Smooth muscle cell (in vitro differentiated cells): ENCODE measurements at regions not wholly inside any gene's neighbourhood (a gene's known extent, or its start where the extent isn't known, plus 50 kb on each side); places are given as distances from the start of the nearest gene placed in this dataset.

Source experiments
- DNase-seq: peaks from one replicate; lab custom pipeline; 2025; ENCODE audit not compliant: unreplicated experiment; lab: John Stamatoyannopoulos, UW
- H2AFZ ChIP-seq: fragments of 200-600 bp; sonication (generic); 2 replicates; pipeline ENCODE4 v1.6.0; 2016; ENCODE audit warnings: antibody characterized with exemption, low read depth, mild to moderate bottlenecking
- H3F3A ChIP-seq: fragments of 200-600 bp; sonication (generic); 2 replicates; pipeline ENCODE4 v1.6.0; 2017; ENCODE audit warnings: antibody characterized with exemption, low read depth
- H3K27ac ChIP-seq: fragments of 200-600 bp; sonication (generic); 2 replicates; pipeline ENCODE4 v1.5.1; 2016; ENCODE audit warnings: low read depth, mild to moderate bottlenecking
- H3K27me3 ChIP-seq: fragments of 200-600 bp; sonication (generic); 2 replicates; pipeline ENCODE4 v1.6.1; 2016; ENCODE audit warnings: low read depth, mild to moderate bottlenecking
- H3K36me3 ChIP-seq: fragments of 200-600 bp; sonication (generic); 2 replicates; pipeline ENCODE4 v1.5.1; 2016; ENCODE audit warnings: low read depth
- H3K4me1 ChIP-seq: fragments of 200-600 bp; sonication (generic); 2 replicates; pipeline ENCODE4 v1.5.1; 2016; ENCODE audit warnings: low read depth
- H3K4me2 ChIP-seq: fragments of 200-600 bp; sonication (generic); 2 replicates; pipeline ENCODE4 v1.6.0; 2016; ENCODE audit warnings: mild to moderate bottlenecking
- H3K4me3 ChIP-seq: fragments of 200-600 bp; sonication (generic); 2 replicates; pipeline ENCODE4 v1.5.1; 2016; ENCODE audit warnings: mild to moderate bottlenecking
- H3K79me2 ChIP-seq: fragments of 200-600 bp; sonication (generic); 2 replicates; pipeline ENCODE4 v1.6.0; 2016; ENCODE audit warnings: low read depth, mild to moderate bottlenecking
- H3K9ac ChIP-seq: fragments of 200-600 bp; sonication (generic); 2 replicates; pipeline ENCODE4 v1.6.0; 2016; ENCODE audit warnings: low read depth
- H3K9me3 ChIP-seq: fragments of 200-600 bp; sonication (generic); replicated peaks from 2 replicates; pipeline ENCODE4 v1.5.1; 2016; ENCODE audit warnings: low read depth
- H4K20me1 ChIP-seq: fragments of 200-600 bp; sonication (generic); 2 replicates; pipeline ENCODE4 v1.6.0; 2016; ENCODE audit warnings: low read depth
- WGBS: methylation state at CpG from one replicate; pipeline ENCODE4 v1.1.7; 2016; ENCODE audit warnings: low lambda C conversion rate; 5-methylcytosine and 5-hydroxymethylcytosine counted together
- TF ChIP-seq, protein P1 (sequence below): fragments of 200-600 bp; sonication (generic); IDR thresholded peaks from 2 replicates; pipeline ENCODE4 v1.5.1; 2017; ENCODE audit warnings: borderline replicate concordance, mild to moderate bottlenecking, antibody characterized with exemption; ENCODE audit not compliant: insufficient read depth, poor library complexity, severe bottlenecking

DNA sequence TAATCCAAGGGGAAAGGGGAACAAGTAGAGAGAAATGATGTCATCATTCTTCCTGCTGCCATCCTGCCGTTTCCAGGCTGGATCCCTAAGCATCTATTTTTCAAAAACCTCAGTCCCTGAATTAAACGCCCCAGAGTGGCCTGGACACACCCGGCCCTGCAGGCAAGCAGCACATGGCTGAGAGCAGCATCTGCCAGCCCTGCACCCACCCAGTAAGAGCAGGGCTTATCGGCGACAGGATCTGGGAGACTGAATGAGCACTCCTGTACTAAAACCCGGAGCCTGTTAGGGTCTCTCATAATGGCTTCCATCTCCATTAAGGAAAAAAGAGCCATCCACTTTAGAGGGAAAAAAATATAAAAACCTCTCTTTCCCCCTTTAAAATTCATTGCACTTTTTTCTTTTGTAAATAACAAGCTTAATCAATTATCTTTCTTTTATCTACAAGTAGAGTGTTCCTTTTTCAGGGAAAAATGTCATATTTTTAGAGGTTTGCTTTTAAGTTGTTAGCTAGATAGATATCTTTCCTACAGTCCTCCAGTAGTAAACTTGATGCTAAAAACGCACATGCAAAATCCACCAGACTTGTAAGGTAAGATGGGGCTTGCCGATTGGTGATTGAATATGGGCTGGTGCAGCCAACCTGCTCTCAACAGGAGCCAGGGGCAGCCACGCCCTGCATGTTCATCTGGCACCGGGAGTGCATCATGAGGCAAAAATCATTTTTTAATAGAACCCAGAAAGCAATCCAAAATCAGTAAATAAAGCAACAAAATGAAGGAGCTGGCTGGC lies 457.8 kb downstream of the EIPR1 start:
- Histone ChIP-seq H3K4me2 (no peak overlapping the region), H4K20me1 (no peaks in the 10 kb centered on the region), H3F3A (no peaks in the 10 kb centered on the region), H3K4me1 (no peaks in the 10 kb centered on the region), H3K36me3 (no peaks in the 10 kb centered on the region), H3K9me3 (peaks cover 3% of the 10 kb centered on the region), H3K9ac (no peak overlapping the region), H3K27ac (no peak overlapping the region), H3K4me3 (no peak overlapping the region), H3K79me2 (no peaks in the 10 kb centered on the region), H3K27me3 (no peaks in the 10 kb centered on the region), H2AFZ (no peak overlapping the region)
- TF ChIP-seq, protein P1, sequence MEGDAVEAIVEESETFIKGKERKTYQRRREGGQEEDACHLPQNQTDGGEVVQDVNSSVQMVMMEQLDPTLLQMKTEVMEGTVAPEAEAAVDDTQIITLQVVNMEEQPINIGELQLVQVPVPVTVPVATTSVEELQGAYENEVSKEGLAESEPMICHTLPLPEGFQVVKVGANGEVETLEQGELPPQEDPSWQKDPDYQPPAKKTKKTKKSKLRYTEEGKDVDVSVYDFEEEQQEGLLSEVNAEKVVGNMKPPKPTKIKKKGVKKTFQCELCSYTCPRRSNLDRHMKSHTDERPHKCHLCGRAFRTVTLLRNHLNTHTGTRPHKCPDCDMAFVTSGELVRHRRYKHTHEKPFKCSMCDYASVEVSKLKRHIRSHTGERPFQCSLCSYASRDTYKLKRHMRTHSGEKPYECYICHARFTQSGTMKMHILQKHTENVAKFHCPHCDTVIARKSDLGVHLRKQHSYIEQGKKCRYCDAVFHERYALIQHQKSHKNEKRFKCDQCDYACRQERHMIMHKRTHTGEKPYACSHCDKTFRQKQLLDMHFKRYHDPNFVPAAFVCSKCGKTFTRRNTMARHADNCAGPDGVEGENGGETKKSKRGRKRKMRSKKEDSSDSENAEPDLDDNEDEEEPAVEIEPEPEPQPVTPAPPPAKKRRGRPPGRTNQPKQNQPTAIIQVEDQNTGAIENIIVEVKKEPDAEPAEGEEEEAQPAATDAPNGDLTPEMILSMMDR: no peak
- WGBS: 70% methylated on average over 10 of the region's 10 CpGs
- no peak for DNase-seq

DNA sequence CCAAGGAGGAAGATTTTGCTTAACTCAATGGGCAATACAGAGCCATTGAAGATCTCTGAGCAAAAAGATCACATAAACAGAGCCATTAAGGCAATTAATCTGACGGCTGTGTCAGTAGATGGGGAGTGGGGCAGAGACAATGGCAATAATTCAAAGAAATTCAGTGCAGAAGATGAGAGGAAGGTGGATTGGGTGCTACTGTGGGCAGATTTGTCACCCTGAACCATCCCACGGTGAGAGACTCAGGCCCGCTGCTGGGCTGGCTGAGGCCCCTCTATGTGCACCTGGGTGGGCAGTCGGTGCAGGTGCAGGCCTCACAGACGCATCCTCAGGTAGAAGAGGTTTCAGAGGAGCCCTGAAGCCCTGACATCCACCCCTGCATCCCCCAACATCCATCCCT lies 458.6 kb downstream of the EIPR1 start:
- no peak overlapping the region for H2AFZ ChIP-seq
- H3K4me2 ChIP-seq: no peak overlapping the region
- WGBS: 91% methylated on average over 5 of the region's 5 CpGs
- no peaks in the 10 kb centered on the region for H4K20me1 ChIP-seq
- no peaks in the 10 kb centered on the region for H3F3A ChIP-seq
- H3K9me3 ChIP-seq: peaks cover 3% of the 10 kb centered on the region
- TF ChIP-seq, protein P1: no peak
- H3K27ac ChIP-seq: no peak overlapping the region
- no peak for DNase-seq
- H3K4me3 ChIP-seq: no peak overlapping the region
- H3K79me2 ChIP-seq: no peaks in the 10 kb centered on the region
- no peak overlapping the region for H3K9ac ChIP-seq
- no peaks in the 10 kb centered on the region for H3K4me1 ChIP-seq
- H3K36me3 ChIP-seq: no peaks in the 10 kb centered on the region
- H3K27me3 ChIP-seq: no peaks in the 10 kb centered on the region

DNA sequence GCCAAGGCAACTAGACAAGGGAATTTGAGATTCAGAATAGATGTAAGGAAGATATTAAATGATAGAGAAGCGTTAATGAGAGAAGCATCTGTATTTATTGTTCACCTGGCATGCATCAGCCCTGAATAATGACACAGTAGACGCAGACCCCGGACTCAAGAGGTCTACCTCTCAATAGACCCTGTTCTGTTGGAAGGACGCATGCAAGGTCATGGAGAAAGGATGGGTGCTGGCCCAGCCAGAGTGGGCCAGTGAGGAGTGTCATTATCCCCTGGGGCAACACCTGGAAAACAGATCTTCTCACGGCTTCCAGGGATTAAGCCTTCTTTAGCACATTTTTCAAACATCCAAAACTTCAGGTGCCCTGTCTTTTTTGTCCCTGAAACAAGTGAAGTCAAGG lies 461.0 kb downstream of the EIPR1 start:
- no peak for DNase-seq
- Histone ChIP-seq H3K9me3 (peaks cover 3% of the 10 kb centered on the region), H3K36me3 (no peaks in the 10 kb centered on the region), H3K4me3 (no peak overlapping the region), H3K4me1 (no peaks in the 10 kb centered on the region), H3K27ac (no peak overlapping the region), H4K20me1 (no peaks in the 10 kb centered on the region), H3F3A (no peaks in the 10 kb centered on the region), H3K79me2 (no peaks in the 10 kb centered on the region), H2AFZ (no peak overlapping the region), H3K27me3 (no peaks in the 10 kb centered on the region), H3K9ac (no peak overlapping the region), H3K4me2 (no peak overlapping the region)
- 80% methylated on average over 5 of the region's 5 CpGs for WGBS
- TF ChIP-seq, protein P1: no peak

DNA sequence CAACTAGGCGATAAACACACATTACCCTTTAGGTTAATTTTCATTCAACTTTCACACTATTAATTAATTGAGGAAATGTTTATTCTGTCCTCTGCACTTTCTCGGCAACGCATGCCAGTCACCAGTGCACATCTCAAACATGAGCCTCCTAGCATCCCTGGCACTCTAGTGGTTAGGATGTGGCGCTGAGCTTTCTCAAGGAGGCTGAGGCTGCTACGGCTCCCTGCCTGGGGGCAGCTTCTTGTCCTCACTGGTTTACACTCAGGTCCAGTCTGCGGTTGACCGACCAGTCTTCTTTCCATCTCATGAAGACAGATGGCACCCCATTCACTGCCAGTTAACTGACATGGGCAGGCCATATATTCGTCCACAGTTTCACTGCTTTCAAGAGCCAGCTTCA lies 463.4 kb downstream of the EIPR1 start:
- no peaks in the 10 kb centered on the region for H3K4me1 ChIP-seq
- no peak overlapping the region for H2AFZ ChIP-seq
- H4K20me1 ChIP-seq: no peaks in the 10 kb centered on the region
- peaks cover 3% of the 10 kb centered on the region for H3K9me3 ChIP-seq
- H3K27me3 ChIP-seq: no peaks in the 10 kb centered on the region
- TF ChIP-seq, protein P1: no peak
- no peak overlapping the region for H3K9ac ChIP-seq
- no peaks in the 10 kb centered on the region for H3F3A ChIP-seq
- DNase-seq: no peak
- no peak overlapping the region for H3K4me2 ChIP-seq
- H3K36me3 ChIP-seq: no peaks in the 10 kb centered on the region
- WGBS: 92% methylated on average over 8 of the region's 8 CpGs
- H3K27ac ChIP-seq: no peak overlapping the region
- H3K79me2 ChIP-seq: no peaks in the 10 kb centered on the region
- H3K4me3 ChIP-seq: no peak overlapping the region
